ENCODE measurements at regions not wholly inside any gene's neighbourhood (a gene's known extent, or its start where the extent isn't known, plus 50 kb on each side); places are given as distances from the start of the nearest gene placed in this dataset.

GRCh38 chr18:39178166-39178565 lies 1612.6 kb upstream of the CELF4 start:
- TF ChIP-seq CTCF (conservative IDR thresholded peaks at IDR 0.05 in 1 of 2, IDR thresholded peaks at IDR 0.05 in 1 of 2; ENCODE audit: extremely low read depth in 1 of 2, insufficient read depth in 1 of 2, low read depth in 1 of 2, low read length in 2 of 2) (no peak), EZH2 (IDR thresholded peaks at IDR 0.05; ENCODE audit: borderline replicate concordance, low read length) (no peak)
